OCI-LY7 (cell line): ENCODE measurements at regions not wholly inside any gene's neighbourhood (a gene's known extent, or its start where the extent isn't known, plus 50 kb on each side); places are given as distances from the start of the nearest gene placed in this dataset.

Experiments
- EZH2phosphoT487 ChIP-seq: fragments of 200-600 bp; sonication (generic); IDR thresholded peaks from 2 replicates; pipeline ENCODE4 v1.6.1; 2018; ENCODE audit warnings: low read depth, borderline replicate concordance, mild to moderate bottlenecking, mixed run types, antibody characterized with exemption, low read length, moderate library complexity, mixed read lengths
- TF ChIP-seq, protein P1 (sequence below): fragments of 200-600 bp; sonication (generic); conservative IDR thresholded peaks from 2 replicates; pipeline ENCODE4 v1.5.1; 2014; ENCODE audit warnings: mild to moderate bottlenecking, antibody characterized with exemption, low read length, moderate library complexity, mixed read lengths

DNA sequence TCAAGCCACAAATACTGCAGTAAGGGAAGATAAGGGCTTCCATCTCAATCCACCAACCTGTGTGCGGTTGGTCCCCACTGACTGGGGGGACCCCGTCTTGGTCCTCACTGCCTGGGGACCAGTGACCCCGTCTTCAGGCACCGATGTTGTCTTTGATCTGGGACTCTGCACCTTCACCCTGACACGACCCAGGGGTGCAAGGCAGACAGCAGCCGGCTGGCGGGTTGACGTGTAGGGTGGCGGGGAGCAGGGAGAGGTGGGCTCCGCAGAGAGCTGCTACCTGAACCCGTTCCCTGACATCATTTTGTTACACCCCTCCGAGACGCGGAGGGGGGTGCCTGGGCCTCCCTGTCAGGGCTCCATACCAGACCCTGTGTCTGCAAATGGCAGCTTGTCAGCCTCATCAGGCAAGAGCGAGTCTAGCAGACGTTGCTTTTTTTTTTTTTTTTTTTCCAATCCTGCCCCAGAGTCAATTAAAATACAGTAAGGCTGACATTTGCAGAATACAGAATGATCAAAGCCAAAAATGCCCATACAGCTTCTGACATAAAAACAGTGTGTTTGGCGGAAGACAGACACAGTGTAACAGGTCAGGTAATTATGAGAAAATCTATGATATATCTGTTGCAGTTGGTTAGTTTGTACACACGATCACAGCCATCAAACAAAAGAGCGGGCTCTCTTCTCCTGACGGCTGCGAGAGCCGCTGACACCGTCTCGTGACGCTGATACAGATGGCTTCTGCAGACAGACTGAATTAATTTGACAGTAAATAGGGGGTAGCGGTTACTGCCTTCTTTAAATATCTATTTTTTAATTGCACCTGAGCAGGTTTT, 118.6 kb downstream of the CRLF2 start:
- TF ChIP-seq, protein P1, sequence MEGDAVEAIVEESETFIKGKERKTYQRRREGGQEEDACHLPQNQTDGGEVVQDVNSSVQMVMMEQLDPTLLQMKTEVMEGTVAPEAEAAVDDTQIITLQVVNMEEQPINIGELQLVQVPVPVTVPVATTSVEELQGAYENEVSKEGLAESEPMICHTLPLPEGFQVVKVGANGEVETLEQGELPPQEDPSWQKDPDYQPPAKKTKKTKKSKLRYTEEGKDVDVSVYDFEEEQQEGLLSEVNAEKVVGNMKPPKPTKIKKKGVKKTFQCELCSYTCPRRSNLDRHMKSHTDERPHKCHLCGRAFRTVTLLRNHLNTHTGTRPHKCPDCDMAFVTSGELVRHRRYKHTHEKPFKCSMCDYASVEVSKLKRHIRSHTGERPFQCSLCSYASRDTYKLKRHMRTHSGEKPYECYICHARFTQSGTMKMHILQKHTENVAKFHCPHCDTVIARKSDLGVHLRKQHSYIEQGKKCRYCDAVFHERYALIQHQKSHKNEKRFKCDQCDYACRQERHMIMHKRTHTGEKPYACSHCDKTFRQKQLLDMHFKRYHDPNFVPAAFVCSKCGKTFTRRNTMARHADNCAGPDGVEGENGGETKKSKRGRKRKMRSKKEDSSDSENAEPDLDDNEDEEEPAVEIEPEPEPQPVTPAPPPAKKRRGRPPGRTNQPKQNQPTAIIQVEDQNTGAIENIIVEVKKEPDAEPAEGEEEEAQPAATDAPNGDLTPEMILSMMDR = no peak
- TF ChIP-seq EZH2phosphoT487 = no peak
